ENCODE measurements at regions not wholly inside any gene's neighbourhood (a gene's known extent, or its start where the extent isn't known, plus 50 kb on each side); places are given as distances from the start of the nearest gene placed in this dataset.

- Histone ChIP-seq H3K27me3 (replicated peaks; ENCODE audit: insufficient read depth) (no peaks in the 10 kb centered on the region), H3K4me3 (no peak overlapping the region), H3K36me3 (no peaks in the 10 kb centered on the region), H3K9me3 (no peaks in the 10 kb centered on the region), H3K4me1 (ENCODE audit: control insufficient read depth in 1 of 2, low read depth in 2 of 2) (no peaks in the 10 kb centered on the region), H3K27ac (no peak overlapping the region)
- ATAC-seq (ENCODE audit: insufficient number of reproducible peaks, low FRiP score, low read depth): no peak
- TF ChIP-seq CTCF (IDR thresholded peaks at IDR 0.05): peak; percentile 63
- DNase-seq (ENCODE audit: low spot score): peak; percentile 9
These were observed 78.6 kb upstream of the SOD1 start for GRCh38 chr21:31580866-31581276.

- no peak overlapping the region for H3K27ac ChIP-seq
- no peak for DNase-seq (ENCODE audit: low spot score)
- H3K9me3 ChIP-seq: no peaks in the 10 kb centered on the region
- no peaks in the 10 kb centered on the region for H3K4me1 ChIP-seq (ENCODE audit: control insufficient read depth in 1 of 2, low read depth in 2 of 2)
- no peaks in the 10 kb centered on the region for H3K36me3 ChIP-seq
- no peak for ATAC-seq (ENCODE audit: insufficient number of reproducible peaks, low FRiP score, low read depth)
- no peak for TF ChIP-seq CTCF (IDR thresholded peaks at IDR 0.05)
- no peak overlapping the region for H3K4me3 ChIP-seq
- no peaks in the 10 kb centered on the region for H3K27me3 ChIP-seq (replicated peaks; ENCODE audit: insufficient read depth)
These were observed 82.2 kb upstream of the SOD1 start for GRCh38 chr21:31577271-31577670.

GRCh38 chr21:31576428-31576827 is 83.1 kb upstream of the SOD1 start:
- Histone ChIP-seq H3K36me3 (no peaks in the 10 kb centered on the region), H3K27me3 (replicated peaks; ENCODE audit: insufficient read depth) (no peaks in the 10 kb centered on the region), H3K27ac (no peak overlapping the region), H3K4me3 (no peak overlapping the region), H3K4me1 (ENCODE audit: control insufficient read depth in 1 of 2, low read depth in 2 of 2) (no peaks in the 10 kb centered on the region), H3K9me3 (no peaks in the 10 kb centered on the region)
- DNase-seq (ENCODE audit: low spot score) (no peak), ATAC-seq (ENCODE audit: insufficient number of reproducible peaks, low FRiP score, low read depth) (no peak)
- TF ChIP-seq CTCF (IDR thresholded peaks at IDR 0.05): no peak

GRCh38 chr21:31573217-31573616 is 86.3 kb upstream of the SOD1 start:
- no peak for DNase-seq (ENCODE audit: low spot score)
- Histone ChIP-seq H3K36me3 (no peaks in the 10 kb centered on the region), H3K4me1 (ENCODE audit: control insufficient read depth in 1 of 2, low read depth in 2 of 2) (no peaks in the 10 kb centered on the region), H3K4me3 (no peak overlapping the region), H3K27me3 (replicated peaks; ENCODE audit: insufficient read depth) (no peaks in the 10 kb centered on the region), H3K9me3 (no peaks in the 10 kb centered on the region), H3K27ac (no peak overlapping the region)
- no peak for ATAC-seq (ENCODE audit: insufficient number of reproducible peaks, low FRiP score, low read depth)
- TF ChIP-seq CTCF (IDR thresholded peaks at IDR 0.05): no peak

- H3K36me3 ChIP-seq: no peaks in the 10 kb centered on the region
- DNase-seq (ENCODE audit: low spot score): no peak
These were observed 87.6 kb upstream of the SOD1 start for GRCh38 chr21:31571879-31572278.

More at GRCh38 chr21:31571879-31572278, 87.6 kb upstream of the SOD1 start:
- Histone ChIP-seq H3K27ac (no peak overlapping the region), H3K27me3 (replicated peaks; ENCODE audit: insufficient read depth) (no peaks in the 10 kb centered on the region), H3K4me1 (ENCODE audit: control insufficient read depth in 1 of 2, low read depth in 2 of 2) (no peaks in the 10 kb centered on the region), H3K9me3 (no peaks in the 10 kb centered on the region), H3K4me3 (no peak overlapping the region)
- no peak for TF ChIP-seq CTCF (IDR thresholded peaks at IDR 0.05)
- ATAC-seq (ENCODE audit: insufficient number of reproducible peaks, low FRiP score, low read depth): no peak

Data from thoracic aorta (tissue), 2 donors.